ENCODE measurements at regions not wholly inside any gene's neighbourhood (a gene's known extent, or its start where the extent isn't known, plus 50 kb on each side); places are given as distances from the start of the nearest gene placed in this dataset.

GRCh38 chr2:15756882-15757819 lies 165.5 kb downstream of the DDX1 start:
- no peak for TF ChIP-seq POLR2AphosphoS5 (IDR thresholded peaks at IDR 0.05; ENCODE audit: low read depth, low read length)
- no peak for TF ChIP-seq CEBPB (IDR thresholded peaks at IDR 0.05; ENCODE audit: low read depth, low read length)
- TF ChIP-seq, protein P1, sequence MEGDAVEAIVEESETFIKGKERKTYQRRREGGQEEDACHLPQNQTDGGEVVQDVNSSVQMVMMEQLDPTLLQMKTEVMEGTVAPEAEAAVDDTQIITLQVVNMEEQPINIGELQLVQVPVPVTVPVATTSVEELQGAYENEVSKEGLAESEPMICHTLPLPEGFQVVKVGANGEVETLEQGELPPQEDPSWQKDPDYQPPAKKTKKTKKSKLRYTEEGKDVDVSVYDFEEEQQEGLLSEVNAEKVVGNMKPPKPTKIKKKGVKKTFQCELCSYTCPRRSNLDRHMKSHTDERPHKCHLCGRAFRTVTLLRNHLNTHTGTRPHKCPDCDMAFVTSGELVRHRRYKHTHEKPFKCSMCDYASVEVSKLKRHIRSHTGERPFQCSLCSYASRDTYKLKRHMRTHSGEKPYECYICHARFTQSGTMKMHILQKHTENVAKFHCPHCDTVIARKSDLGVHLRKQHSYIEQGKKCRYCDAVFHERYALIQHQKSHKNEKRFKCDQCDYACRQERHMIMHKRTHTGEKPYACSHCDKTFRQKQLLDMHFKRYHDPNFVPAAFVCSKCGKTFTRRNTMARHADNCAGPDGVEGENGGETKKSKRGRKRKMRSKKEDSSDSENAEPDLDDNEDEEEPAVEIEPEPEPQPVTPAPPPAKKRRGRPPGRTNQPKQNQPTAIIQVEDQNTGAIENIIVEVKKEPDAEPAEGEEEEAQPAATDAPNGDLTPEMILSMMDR (IDR thresholded peaks at IDR 0.05; ENCODE audit: control extremely low read depth in 1 of 3, insufficient read depth in 1 of 3, low read depth in 1 of 3, low read length in 3 of 3), result no peak
- no peak for TF ChIP-seq CHD2 (IDR thresholded peaks at IDR 0.05; ENCODE audit: low read length)
